Esophagus muscularis mucosa (tissue), 3 donors: ENCODE measurements at regions not wholly inside any gene's neighbourhood (a gene's known extent, or its start where the extent isn't known, plus 50 kb on each side); places are given as distances from the start of the nearest gene placed in this dataset.

ENCODE experiments used
- CTCF ChIP-seq, 3 experiments: fragments of 200-600 bp in 2 of 3; fragments of 450-650 bp in 1 of 3; sonication (generic) in 2 of 3; IDR thresholded peaks; one replicate each; pipeline ENCODE4 v1.5.1; 2017 to 2019; ENCODE audit warnings: antibody characterized with exemption in 3 of 3, mild to moderate bottlenecking in 2 of 3, moderate library complexity in 1 of 3
- POLR2A ChIP-seq: fragments of 450-650 bp; IDR thresholded peaks from one replicate; pipeline ENCODE4 v1.6.1; 2017; ENCODE audit warnings: antibody characterized with exemption, moderate library complexity, mild to moderate bottlenecking, low read depth
- POLR2AphosphoS5 ChIP-seq, 2 donors: sonication (generic); formaldehyde crosslinking; IDR thresholded peaks; one replicate each; pipeline ENCODE4 v1.6.1; 2017; ENCODE audit warnings: antibody characterized with exemption in 2 of 2

GRCh38 chr4:20193141-20193936 is 58.4 kb upstream of the SLIT2 start:
- TF ChIP-seq CTCF (IDR thresholded peaks at IDR 0.05) (no peak), POLR2A (no peak), POLR2AphosphoS5 (IDR thresholded peaks at IDR 0.05) (no peak)
